PFSK-1 (cell line): ENCODE measurements at regions not wholly inside any gene's neighbourhood (a gene's known extent, or its start where the extent isn't known, plus 50 kb on each side); places are given as distances from the start of the nearest gene placed in this dataset.

Experiments used
- FOXP2 ChIP-seq: optimal IDR thresholded peaks from 2 replicates; pipeline ENCODE3; 2011; ENCODE audit warnings: borderline replicate concordance, control low read depth, inconsistent platforms; ENCODE audit not compliant: insufficient read depth; ENCODE audit errors: extremely low read length, extremely low read depth
- POLR2AphosphoS5 ChIP-seq: IDR thresholded peaks from 2 replicates; pipeline ENCODE4 v1.6.1; 2012; ENCODE audit warnings: low read depth, mild to moderate bottlenecking, control low read depth, low read length, moderate library complexity
- SIN3A ChIP-seq: IDR thresholded peaks from 2 replicates; pipeline ENCODE4 v1.6.1; 2012; ENCODE audit warnings: mild to moderate bottlenecking, low read length, moderate library complexity, borderline replicate concordance; ENCODE audit not compliant: insufficient read depth
- TAF1 ChIP-seq: IDR thresholded peaks from 2 replicates; pipeline ENCODE4 v1.6.1; 2012; ENCODE audit warnings: low read length, control low read depth, borderline replicate concordance; ENCODE audit not compliant: insufficient read depth
- TF ChIP-seq, protein P1 (sequence below), 2 experiments: IDR thresholded peaks; 2 replicates each; pipeline versions ENCODE4 v1.6.1 to v1.8.0; 2011 to 2012; ENCODE audit warnings: low read depth in 2 of 2, low read length in 2 of 2, control low read depth in 1 of 2, inconsistent platforms in 1 of 2, mild to moderate bottlenecking in 1 of 2, moderate library complexity in 1 of 2; ENCODE audit not compliant: insufficient read depth in 1 of 2

DNA sequence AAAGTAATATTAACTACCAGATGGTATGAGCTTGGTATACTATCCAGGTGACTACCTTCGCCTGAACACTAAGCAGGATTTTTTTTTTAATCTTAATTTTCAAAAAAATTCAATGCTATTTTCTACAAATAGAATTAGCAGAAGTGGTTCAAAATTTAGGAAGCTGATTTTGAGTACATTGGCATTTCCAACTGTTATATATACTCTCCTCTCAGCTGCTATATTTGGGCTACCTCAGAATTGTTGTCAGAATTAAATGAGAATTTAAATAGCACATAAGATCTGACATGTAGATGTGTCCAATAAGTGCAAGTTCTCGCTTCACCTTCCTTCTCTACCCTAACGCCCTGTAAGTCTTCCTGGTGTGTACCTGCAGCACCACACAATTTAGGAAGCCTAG, 83.1 kb downstream of the DUSP6 start:
- TF ChIP-seq FOXP2 (no peak), TAF1 (no peak), SIN3A (no peak), POLR2AphosphoS5 (no peak)
- TF ChIP-seq, protein P1, sequence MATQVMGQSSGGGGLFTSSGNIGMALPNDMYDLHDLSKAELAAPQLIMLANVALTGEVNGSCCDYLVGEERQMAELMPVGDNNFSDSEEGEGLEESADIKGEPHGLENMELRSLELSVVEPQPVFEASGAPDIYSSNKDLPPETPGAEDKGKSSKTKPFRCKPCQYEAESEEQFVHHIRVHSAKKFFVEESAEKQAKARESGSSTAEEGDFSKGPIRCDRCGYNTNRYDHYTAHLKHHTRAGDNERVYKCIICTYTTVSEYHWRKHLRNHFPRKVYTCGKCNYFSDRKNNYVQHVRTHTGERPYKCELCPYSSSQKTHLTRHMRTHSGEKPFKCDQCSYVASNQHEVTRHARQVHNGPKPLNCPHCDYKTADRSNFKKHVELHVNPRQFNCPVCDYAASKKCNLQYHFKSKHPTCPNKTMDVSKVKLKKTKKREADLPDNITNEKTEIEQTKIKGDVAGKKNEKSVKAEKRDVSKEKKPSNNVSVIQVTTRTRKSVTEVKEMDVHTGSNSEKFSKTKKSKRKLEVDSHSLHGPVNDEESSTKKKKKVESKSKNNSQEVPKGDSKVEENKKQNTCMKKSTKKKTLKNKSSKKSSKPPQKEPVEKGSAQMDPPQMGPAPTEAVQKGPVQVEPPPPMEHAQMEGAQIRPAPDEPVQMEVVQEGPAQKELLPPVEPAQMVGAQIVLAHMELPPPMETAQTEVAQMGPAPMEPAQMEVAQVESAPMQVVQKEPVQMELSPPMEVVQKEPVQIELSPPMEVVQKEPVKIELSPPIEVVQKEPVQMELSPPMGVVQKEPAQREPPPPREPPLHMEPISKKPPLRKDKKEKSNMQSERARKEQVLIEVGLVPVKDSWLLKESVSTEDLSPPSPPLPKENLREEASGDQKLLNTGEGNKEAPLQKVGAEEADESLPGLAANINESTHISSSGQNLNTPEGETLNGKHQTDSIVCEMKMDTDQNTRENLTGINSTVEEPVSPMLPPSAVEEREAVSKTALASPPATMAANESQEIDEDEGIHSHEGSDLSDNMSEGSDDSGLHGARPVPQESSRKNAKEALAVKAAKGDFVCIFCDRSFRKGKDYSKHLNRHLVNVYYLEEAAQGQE (IDR thresholded peaks at IDR 0.05; ENCODE audit: insufficient read depth in 1 of 2, low read depth in 2 of 2, low read length in 2 of 2), result no peak

DNA sequence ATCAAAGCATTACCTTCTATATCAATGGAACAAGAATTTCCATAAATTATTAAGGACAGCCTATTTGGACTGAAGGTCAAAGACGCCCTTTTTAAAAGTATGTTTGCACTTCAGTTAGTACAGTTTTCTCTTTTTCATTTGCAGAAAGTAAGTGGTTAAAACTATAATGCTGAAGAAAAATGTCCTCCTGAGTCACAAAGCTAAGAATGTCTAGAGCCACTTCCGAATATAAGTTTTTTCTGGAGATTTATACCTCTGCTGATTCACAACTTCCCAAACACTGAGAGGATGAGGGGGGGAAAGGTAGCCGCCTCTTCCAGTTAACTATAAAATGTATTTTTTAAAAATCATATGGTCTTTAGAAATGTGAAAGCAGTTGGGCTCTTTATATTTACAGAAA, 84.9 kb downstream of the DUSP6 start:
- TF ChIP-seq TAF1 (no peak), FOXP2 (no peak), POLR2AphosphoS5 (no peak), SIN3A (no peak)
- TF ChIP-seq, protein P1 (IDR thresholded peaks at IDR 0.05; ENCODE audit: insufficient read depth in 1 of 2, low read depth in 2 of 2, low read length in 2 of 2), result no peak

DNA sequence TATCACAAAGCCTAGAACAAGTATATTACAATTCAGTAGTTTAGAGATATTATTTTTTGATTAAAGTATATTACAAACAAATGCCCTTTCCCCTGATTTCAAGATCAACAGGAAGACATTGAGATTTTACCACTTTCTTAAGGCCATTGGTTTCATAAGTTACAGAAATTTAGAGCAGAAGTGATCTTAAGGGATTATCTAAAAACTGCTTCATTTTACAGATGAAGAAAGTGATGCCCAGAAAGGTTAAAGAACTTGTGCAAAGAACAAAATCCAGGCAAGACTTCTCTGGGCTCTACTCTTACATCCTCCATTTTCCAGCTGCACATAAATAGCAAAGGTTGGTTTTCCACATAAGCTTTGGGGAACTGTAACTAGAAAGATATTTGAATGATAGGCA, 87.5 kb downstream of the DUSP6 start:
- no peak for TF ChIP-seq SIN3A
- no peak for TF ChIP-seq POLR2AphosphoS5
- TF ChIP-seq FOXP2, result no peak
- TF ChIP-seq, protein P1 (IDR thresholded peaks at IDR 0.05; ENCODE audit: insufficient read depth in 1 of 2, low read depth in 2 of 2, low read length in 2 of 2), result no peak

DNA sequence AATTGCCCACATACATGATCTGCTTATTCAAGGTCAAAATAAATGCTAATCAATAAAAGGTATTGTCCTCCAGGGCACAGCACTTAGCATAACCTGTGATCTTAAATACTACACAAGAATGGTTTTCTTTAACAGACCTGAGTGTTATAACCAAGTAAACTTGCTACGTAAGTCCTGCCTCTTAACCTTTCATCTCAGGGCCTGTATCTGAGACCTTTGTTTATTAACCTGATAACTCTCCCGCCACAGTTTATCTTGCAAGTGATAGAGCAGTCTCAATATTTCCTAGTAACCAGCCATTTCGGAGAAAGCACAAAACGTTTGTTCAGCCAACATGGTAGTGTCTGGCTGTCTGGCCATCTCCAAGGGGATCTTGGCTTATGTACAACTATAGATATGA, 88.4 kb downstream of the DUSP6 start:
- TF ChIP-seq, protein P1 (IDR thresholded peaks at IDR 0.05; ENCODE audit: insufficient read depth in 1 of 2, low read depth in 2 of 2, low read length in 2 of 2), result no peak
- TF ChIP-seq SIN3A (no peak), TAF1 (no peak), FOXP2 (no peak), POLR2AphosphoS5 (no peak)
